ENCODE measurements at regions not wholly inside any gene's neighbourhood (a gene's known extent, or its start where the extent isn't known, plus 50 kb on each side); places are given as distances from the start of the nearest gene placed in this dataset.

DNA sequence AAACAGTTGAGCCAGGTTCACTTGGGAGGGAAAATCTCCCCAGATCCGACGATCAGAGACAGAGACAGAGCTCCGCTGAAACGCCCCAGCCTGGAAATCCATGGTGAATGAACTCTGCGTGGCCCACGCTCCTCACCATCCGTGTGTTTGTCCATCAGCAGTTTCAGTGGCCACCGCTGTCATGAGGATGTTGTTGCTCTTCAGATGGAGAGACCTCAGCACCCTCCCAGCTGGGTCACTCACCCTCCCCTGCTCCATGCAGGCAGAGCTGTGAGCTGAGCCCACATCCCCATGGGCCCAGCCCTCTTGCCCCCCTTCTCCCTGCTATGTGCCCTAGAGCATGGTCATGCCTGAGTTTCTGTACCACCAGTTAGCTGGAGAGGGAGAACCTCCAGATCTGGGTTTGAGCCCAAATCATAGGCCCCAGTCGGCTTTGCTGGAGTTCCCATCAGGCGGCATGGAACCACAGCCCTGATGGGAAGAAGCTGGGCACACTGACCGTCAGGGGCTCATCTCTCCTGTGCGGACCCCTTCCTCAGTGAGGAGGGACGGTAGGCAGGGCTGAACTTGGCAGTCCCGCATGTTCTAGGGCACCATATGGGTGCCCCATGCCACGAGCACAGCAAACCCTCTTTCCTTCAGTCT is 154.4 kb upstream of the COL5A1 start:
- Histone ChIP-seq H3K4me3 (replicated peaks in 1 of 4; ENCODE audit: control extremely low read depth in 1 of 4, insufficient read depth in 1 of 4, low read depth in 3 of 4, low read length in 4 of 4) (no peak overlapping the region), H3K27me3 (ENCODE audit: control insufficient read depth, insufficient read depth, low read length) (peaks cover 4% of the 10 kb centered on the region), H2AFZ (ENCODE audit: low read length) (no peak overlapping the region), H3K36me3 (ENCODE audit: control insufficient read depth, insufficient read depth, low read length) (no peaks in the 10 kb centered on the region), H3K79me2 (ENCODE audit: control insufficient read depth, insufficient read depth, low read length) (no peaks in the 10 kb centered on the region), H3K27ac (ENCODE audit: insufficient read depth, low read length) (no peak overlapping the region), H3K9me3 (ENCODE audit: control insufficient read depth, insufficient read depth, low read depth, low read length) (no peaks in the 10 kb centered on the region), H3K4me1 (ENCODE audit: control insufficient read depth, extremely low read depth, insufficient read depth, low read length) (no peaks in the 10 kb centered on the region), H3K9ac (ENCODE audit: insufficient read depth, low read length) (no peak overlapping the region), H3K4me2 (ENCODE audit: extremely low read depth, insufficient read depth, low read length) (no peak overlapping the region), H4K20me1 (ENCODE audit: control insufficient read depth, extremely low read depth, insufficient read depth, low read length) (no peaks in the 10 kb centered on the region)
- no peak for TF ChIP-seq EZH2 (IDR thresholded peaks at IDR 0.05; ENCODE audit: low read length, missing control alignments)
- TF ChIP-seq, protein P1, sequence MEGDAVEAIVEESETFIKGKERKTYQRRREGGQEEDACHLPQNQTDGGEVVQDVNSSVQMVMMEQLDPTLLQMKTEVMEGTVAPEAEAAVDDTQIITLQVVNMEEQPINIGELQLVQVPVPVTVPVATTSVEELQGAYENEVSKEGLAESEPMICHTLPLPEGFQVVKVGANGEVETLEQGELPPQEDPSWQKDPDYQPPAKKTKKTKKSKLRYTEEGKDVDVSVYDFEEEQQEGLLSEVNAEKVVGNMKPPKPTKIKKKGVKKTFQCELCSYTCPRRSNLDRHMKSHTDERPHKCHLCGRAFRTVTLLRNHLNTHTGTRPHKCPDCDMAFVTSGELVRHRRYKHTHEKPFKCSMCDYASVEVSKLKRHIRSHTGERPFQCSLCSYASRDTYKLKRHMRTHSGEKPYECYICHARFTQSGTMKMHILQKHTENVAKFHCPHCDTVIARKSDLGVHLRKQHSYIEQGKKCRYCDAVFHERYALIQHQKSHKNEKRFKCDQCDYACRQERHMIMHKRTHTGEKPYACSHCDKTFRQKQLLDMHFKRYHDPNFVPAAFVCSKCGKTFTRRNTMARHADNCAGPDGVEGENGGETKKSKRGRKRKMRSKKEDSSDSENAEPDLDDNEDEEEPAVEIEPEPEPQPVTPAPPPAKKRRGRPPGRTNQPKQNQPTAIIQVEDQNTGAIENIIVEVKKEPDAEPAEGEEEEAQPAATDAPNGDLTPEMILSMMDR (conservative IDR thresholded peaks at IDR 0.05 in 1 of 2, IDR thresholded peaks at IDR 0.05 in 1 of 2; ENCODE audit: low read depth in 1 of 2, low read length in 2 of 2) = no peak
- DNase-seq (ENCODE audit: low read depth in 2 of 2) = no peak

DNA sequence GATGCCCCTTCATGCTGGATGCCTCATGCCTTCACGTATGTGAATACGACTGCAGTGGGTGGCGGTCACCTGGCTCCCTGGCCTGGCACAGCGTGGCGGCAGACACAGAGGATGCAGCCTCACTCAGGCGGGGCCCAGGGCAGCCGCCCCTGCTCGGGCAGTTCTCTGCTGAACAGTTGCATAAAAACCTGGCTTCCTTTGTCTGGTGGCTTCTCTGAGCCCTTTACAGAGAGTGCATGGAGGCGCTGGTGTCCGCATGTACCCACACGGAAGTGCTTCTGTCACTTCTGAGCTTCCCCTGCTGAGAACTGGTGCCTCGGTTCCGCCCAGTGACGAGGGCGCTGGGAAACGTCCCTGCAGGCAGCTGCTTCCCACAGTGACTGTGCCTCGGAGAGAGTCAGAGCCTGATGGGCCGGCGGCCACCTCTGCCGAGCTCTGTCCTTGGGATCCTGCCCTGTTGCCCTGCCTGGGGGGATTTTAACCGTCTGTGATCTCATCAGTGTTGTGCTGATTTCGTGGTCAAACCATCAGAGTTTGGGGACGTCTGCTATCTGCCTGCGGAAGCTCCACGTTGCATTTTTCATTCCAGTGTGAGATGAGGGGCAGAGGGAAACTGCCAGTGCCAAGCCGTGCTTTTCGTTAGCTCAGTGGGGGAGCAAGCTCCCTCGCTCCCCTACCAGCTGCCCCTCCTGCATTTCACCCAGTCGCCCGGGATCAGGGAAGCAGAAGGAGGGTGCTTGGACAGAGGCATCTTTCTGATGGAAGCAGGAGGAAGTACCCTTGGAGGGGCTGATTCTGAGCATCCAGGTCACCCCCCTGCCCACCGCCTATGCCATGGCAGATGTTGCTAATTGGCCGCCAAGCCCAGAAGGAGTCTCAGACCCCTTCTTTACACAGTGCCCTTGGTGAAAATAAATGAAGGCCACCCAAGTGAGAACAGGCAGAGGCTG is 153.0 kb upstream of the COL5A1 start:
- Histone ChIP-seq H2AFZ (ENCODE audit: low read length) (peak overlapping the region; percentile 26), H3K27me3 (ENCODE audit: control insufficient read depth, insufficient read depth, low read length) (peaks cover under 1% of the 10 kb centered on the region), H3K4me1 (ENCODE audit: control insufficient read depth, extremely low read depth, insufficient read depth, low read length) (peaks cover 3% of the 10 kb centered on the region), H3K9ac (ENCODE audit: insufficient read depth, low read length) (no peak overlapping the region), H3K4me2 (ENCODE audit: extremely low read depth, insufficient read depth, low read length) (no peak overlapping the region), H3K36me3 (ENCODE audit: control insufficient read depth, insufficient read depth, low read length) (no peaks in the 10 kb centered on the region), H3K4me3 (replicated peaks in 1 of 4; ENCODE audit: control extremely low read depth in 1 of 4, insufficient read depth in 1 of 4, low read depth in 3 of 4, low read length in 4 of 4) (no peak overlapping the region), H3K79me2 (ENCODE audit: control insufficient read depth, insufficient read depth, low read length) (no peaks in the 10 kb centered on the region), H3K27ac (ENCODE audit: insufficient read depth, low read length) (no peak overlapping the region), H4K20me1 (ENCODE audit: control insufficient read depth, extremely low read depth, insufficient read depth, low read length) (no peaks in the 10 kb centered on the region), H3K9me3 (ENCODE audit: control insufficient read depth, insufficient read depth, low read depth, low read length) (no peaks in the 10 kb centered on the region)
- no peak for TF ChIP-seq EZH2 (IDR thresholded peaks at IDR 0.05; ENCODE audit: low read length, missing control alignments)
- TF ChIP-seq, protein P1 (conservative IDR thresholded peaks at IDR 0.05 in 1 of 2, IDR thresholded peaks at IDR 0.05 in 1 of 2; ENCODE audit: low read depth in 1 of 2, low read length in 2 of 2) = no peak
- no peak for DNase-seq (ENCODE audit: low read depth in 2 of 2)

DNA sequence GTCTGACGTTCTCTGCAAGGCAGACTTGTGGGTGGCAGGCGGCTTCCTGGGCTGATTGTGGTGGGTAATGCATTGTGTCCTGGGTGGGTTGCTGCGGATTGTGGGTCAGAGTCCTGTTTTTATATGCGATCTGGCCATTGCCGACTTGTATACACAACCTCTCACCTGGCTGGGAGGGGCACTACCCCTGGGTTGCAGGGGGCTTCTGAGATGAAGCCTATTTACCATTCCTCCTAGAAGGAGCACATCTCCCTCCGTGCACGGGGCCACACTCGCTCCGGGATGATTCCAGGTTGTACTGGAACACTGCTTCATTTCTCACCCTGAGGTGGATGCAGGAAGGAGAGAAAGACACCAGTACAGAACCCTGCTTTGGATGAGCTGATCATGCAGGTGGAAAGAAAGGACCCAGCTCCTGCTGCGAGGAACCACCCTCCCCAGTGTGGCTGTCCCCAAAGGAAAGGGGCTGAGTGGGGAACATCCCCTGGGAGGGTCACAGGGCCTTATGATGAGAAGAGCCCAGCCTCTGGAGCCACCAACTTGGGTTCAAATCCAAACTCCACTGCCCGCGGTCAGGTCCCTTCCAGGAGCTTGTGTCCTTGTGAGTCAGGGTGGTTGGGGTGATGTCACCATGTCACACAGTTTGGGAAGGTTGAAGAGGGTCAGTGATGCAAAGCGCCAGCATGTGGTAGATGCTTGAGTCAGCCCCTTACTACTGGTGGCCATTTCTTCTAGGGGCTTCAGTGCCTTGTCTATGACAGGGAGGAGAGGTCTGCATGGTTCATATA is 151.8 kb upstream of the COL5A1 start:
- H3K4me3 ChIP-seq (replicated peaks in 1 of 4; ENCODE audit: control extremely low read depth in 1 of 4, insufficient read depth in 1 of 4, low read depth in 3 of 4, low read length in 4 of 4) = no peak overlapping the region
- peaks cover 3% of the 10 kb centered on the region for H3K4me1 ChIP-seq (ENCODE audit: control insufficient read depth, extremely low read depth, insufficient read depth, low read length)
- no peaks in the 10 kb centered on the region for H3K27me3 ChIP-seq (ENCODE audit: control insufficient read depth, insufficient read depth, low read length)
- H3K4me2 ChIP-seq (ENCODE audit: extremely low read depth, insufficient read depth, low read length) = no peak overlapping the region
- H3K9me3 ChIP-seq (ENCODE audit: control insufficient read depth, insufficient read depth, low read depth, low read length) = no peaks in the 10 kb centered on the region
- no peak overlapping the region for H3K27ac ChIP-seq (ENCODE audit: insufficient read depth, low read length)
- no peaks in the 10 kb centered on the region for H4K20me1 ChIP-seq (ENCODE audit: control insufficient read depth, extremely low read depth, insufficient read depth, low read length)
- TF ChIP-seq, protein P1 (conservative IDR thresholded peaks at IDR 0.05 in 1 of 2, IDR thresholded peaks at IDR 0.05 in 1 of 2; ENCODE audit: low read depth in 1 of 2, low read length in 2 of 2) = no peak
- no peaks in the 10 kb centered on the region for H3K36me3 ChIP-seq (ENCODE audit: control insufficient read depth, insufficient read depth, low read length)
- H2AFZ ChIP-seq (ENCODE audit: low read length) = no peak overlapping the region
- no peak for DNase-seq (ENCODE audit: low read depth in 2 of 2)
- no peaks in the 10 kb centered on the region for H3K79me2 ChIP-seq (ENCODE audit: control insufficient read depth, insufficient read depth, low read length)
- no peak overlapping the region for H3K9ac ChIP-seq (ENCODE audit: insufficient read depth, low read length)
